H1 (cell line): ENCODE measurements at regions not wholly inside any gene's neighbourhood (a gene's known extent, or its start where the extent isn't known, plus 50 kb on each side); places are given as distances from the start of the nearest gene placed in this dataset.

ENCODE experiments used
- CTCF ChIA-PET: fragments of 300-600 bp; sonication (Branson Sonifier 250); formaldehyde crosslinking; loops from one replicate; lab custom pipeline; 2021; ENCODE audit not compliant: partially characterized antibody; lab: Charles Lee
- POLR2A ChIA-PET: fragments of 300-600 bp; sonication (Branson Sonifier 250); formaldehyde crosslinking; loops from one replicate; lab custom pipeline; 2021; ENCODE audit warnings: inconsistent platforms; ENCODE audit not compliant: partially characterized antibody; lab: Charles Lee
- DNase-seq, 2 experiments: peaks; one replicate each; pipeline versions ENCODE4 v3.0.0 to v3.0.0-alpha.2; 2010 to 2022; ENCODE audit warnings: low spot score in 2 of 2, low read depth in 1 of 2, mixed read lengths in 1 of 2
- FAIRE-seq: peaks from 2 replicates; lab custom pipeline; 2011; peaks lifted over from hg19 to GRCh38; lab: Jason Lieb, UNC
- H2AFZ ChIP-seq: 2 replicates; pipeline ENCODE4 v1.8.1; 2012; ENCODE audit warnings: low read length, inconsistent platforms
- H2AK5ac ChIP-seq: 2 replicates; pipeline ENCODE4 v1.6.1; 2013; ENCODE audit warnings: low read depth, low read length
- H2BK120ac ChIP-seq: replicated peaks from 2 replicates; pipeline ENCODE3; 2013; ENCODE audit warnings: low read depth, low read length, inconsistent platforms
- H2BK12ac ChIP-seq: 2 replicates; pipeline ENCODE4 v1.6.1; 2013; ENCODE audit warnings: low read depth, low read length
- H2BK15ac ChIP-seq: 2 replicates; pipeline ENCODE4 v1.6.1; 2013; ENCODE audit warnings: low read length
- H2BK20ac ChIP-seq: 2 replicates; pipeline ENCODE4 v1.6.1; 2013; ENCODE audit warnings: low read length
- H2BK5ac ChIP-seq: 2 replicates; pipeline ENCODE4 v1.6.1; 2013; ENCODE audit warnings: low read depth, low read length
- H3K14ac ChIP-seq: 2 replicates; pipeline ENCODE4 v1.6.1; 2013; ENCODE audit warnings: inconsistent platforms; ENCODE audit not compliant: insufficient read length
- H3K18ac ChIP-seq: 2 replicates; pipeline ENCODE4 v1.6.1; 2013; ENCODE audit warnings: low read length; ENCODE audit errors: extremely low read depth
- H3K23ac ChIP-seq: 2 replicates; pipeline ENCODE4 v1.6.1; 2013; ENCODE audit warnings: inconsistent platforms; ENCODE audit not compliant: insufficient read length
- H3K23me2 ChIP-seq: 2 replicates; pipeline ENCODE4 v1.6.1; 2013; ENCODE audit warnings: low read depth, low read length
- H3K27ac ChIP-seq: 2 replicates; pipeline ENCODE4 v1.6.1; 2011; ENCODE audit warnings: low read depth, low read length, inconsistent platforms
- H3K27me3 ChIP-seq, 4 experiments: replicated peaks in 1 of 4; 1 replicate in 1 of 4; 2 replicates in 3 of 4; pipeline versions ENCODE4 v1.6.1 to v1.8.1; 2011 to 2013; ENCODE audit warnings: low read length in 3 of 4, mild to moderate bottlenecking in 3 of 4, inconsistent platforms in 2 of 4, mixed read lengths in 2 of 4, moderate library complexity in 1 of 4; ENCODE audit not compliant: control insufficient read depth in 3 of 4, insufficient read depth in 3 of 4; ENCODE audit errors: extremely low read depth in 1 of 4
- H3K36me3 ChIP-seq, 4 experiments: 2 replicates each; pipeline versions ENCODE4 v1.6.1 to v1.8.1; 2011 to 2013; ENCODE audit warnings: mild to moderate bottlenecking in 4 of 4, low read length in 3 of 4, moderate library complexity in 2 of 4, control low read depth in 1 of 4, inconsistent platforms in 1 of 4; ENCODE audit not compliant: insufficient read depth in 4 of 4, control insufficient read depth in 2 of 4
- H3K4ac ChIP-seq: replicated peaks from 2 replicates; pipeline ENCODE3; 2013; ENCODE audit warnings: low read length, low read depth, mixed read lengths, inconsistent platforms; ENCODE audit not compliant: insufficient read length
- H3K4me1 ChIP-seq, 4 experiments: replicated peaks in 1 of 4; 1 replicate in 1 of 4; 2 replicates in 3 of 4; pipeline versions ENCODE4 v1.6.1 to v1.8.1; 2011 to 2013; ENCODE audit warnings: low read length in 3 of 4, inconsistent platforms in 2 of 4, mixed read lengths in 1 of 4; ENCODE audit not compliant: insufficient read depth in 4 of 4, control insufficient read depth in 3 of 4
- H3K4me2 ChIP-seq, 2 experiments: 2 replicates each; pipeline versions ENCODE4 v1.6.1 to v1.8.1; 2011 to 2013; ENCODE audit warnings: low read depth in 2 of 2, low read length in 2 of 2, control low read depth in 1 of 2, inconsistent platforms in 1 of 2, mild to moderate bottlenecking in 1 of 2; ENCODE audit not compliant: insufficient read depth in 1 of 2
- H3K4me3 ChIP-seq, 4 experiments: fragments of 200-600, 300-600 bp in 1 of 4; sonication (generic), shearing (Covaris generic), sonication (Bioruptor Twin) in 1 of 4; 2 replicates each; pipeline versions ENCODE4 v1.5.1 to v1.8.1; 2011 to 2016; ENCODE audit warnings: low read length in 4 of 4, low read depth in 3 of 4, control low read depth in 2 of 4, inconsistent platforms in 2 of 4, mild to moderate bottlenecking in 2 of 4, mixed read lengths in 1 of 4, moderate library complexity in 1 of 4; ENCODE audit not compliant: insufficient read depth in 2 of 4; ENCODE audit errors: extremely low read depth in 1 of 4
- H3K56ac ChIP-seq: replicated peaks from 2 replicates; pipeline ENCODE3; 2013; ENCODE audit warnings: low read depth, mild to moderate bottlenecking, mixed read lengths, low read length, inconsistent platforms; ENCODE audit not compliant: insufficient read length
- H3K79me1 ChIP-seq: 2 replicates; pipeline ENCODE4 v1.6.1; 2013; ENCODE audit warnings: low read depth, low read length, control low read depth
- H3K79me2 ChIP-seq, 2 experiments: 2 replicates each; pipeline versions ENCODE4 v1.6.1 to v1.8.1; 2012 to 2013; ENCODE audit warnings: low read length in 2 of 2, mild to moderate bottlenecking in 2 of 2, inconsistent platforms in 1 of 2; ENCODE audit not compliant: insufficient read depth in 2 of 2, control insufficient read depth in 1 of 2
- H3K9ac ChIP-seq, 4 experiments: replicated peaks in 1 of 4; 1 replicate in 1 of 4; 2 replicates in 3 of 4; pipeline versions ENCODE4 v1.6.1 to v1.8.1; 2011 to 2013; ENCODE audit warnings: low read depth in 3 of 4, low read length in 3 of 4, control low read depth in 2 of 4, mild to moderate bottlenecking in 2 of 4, moderate library complexity in 2 of 4, inconsistent platforms in 1 of 4; ENCODE audit errors: extremely low read depth in 1 of 4
- H3K9me3 ChIP-seq, 2 experiments: 2 replicates each; pipeline versions ENCODE4 v1.6.1 to v1.8.1; 2012 to 2013; ENCODE audit warnings: mild to moderate bottlenecking in 2 of 2, moderate library complexity in 2 of 2, control low read depth in 1 of 2, inconsistent platforms in 1 of 2, low read depth in 1 of 2, low read length in 1 of 2, mixed read lengths in 1 of 2; ENCODE audit not compliant: insufficient read depth in 2 of 2
- H4K20me1 ChIP-seq, 2 experiments: replicated peaks in 1 of 2; 2 replicates each; pipeline versions ENCODE3 to v1.8.1; 2011 to 2013; ENCODE audit warnings: inconsistent platforms in 2 of 2, low read length in 2 of 2, mild to moderate bottlenecking in 1 of 2; ENCODE audit not compliant: insufficient read depth in 2 of 2, control insufficient read depth in 1 of 2
- H4K5ac ChIP-seq: 2 replicates; pipeline ENCODE4 v1.6.1; 2013; ENCODE audit warnings: low read length, low read depth, mixed read lengths, inconsistent platforms; ENCODE audit not compliant: insufficient read length
- H4K8ac ChIP-seq: 2 replicates; pipeline ENCODE4 v1.8.0; 2013; ENCODE audit warnings: mild to moderate bottlenecking, moderate library complexity, low read length, inconsistent platforms; ENCODE audit not compliant: insufficient read depth; ENCODE audit errors: extremely low read depth
- H4K91ac ChIP-seq: replicated peaks from 2 replicates; pipeline ENCODE3; 2013; ENCODE audit warnings: low read length, mixed read lengths, inconsistent platforms; ENCODE audit not compliant: insufficient read length
- CEBPB ChIP-seq: IDR thresholded peaks from 2 replicates; pipeline ENCODE4 v1.6.1; 2012; ENCODE audit warnings: low read depth, low read length
- JUN ChIP-seq: IDR thresholded peaks from 2 replicates; pipeline ENCODE4 v1.6.1; 2011; ENCODE audit warnings: low read depth, mild to moderate bottlenecking, improper control_type of control experiment, low read length
- KDM5A ChIP-seq: fragments of 200-600 bp; IDR thresholded peaks from 2 replicates; pipeline ENCODE4 v1.7.1; 2012; ENCODE audit warnings: mild to moderate bottlenecking, low read length, inconsistent platforms, mixed read lengths
- RBBP5 ChIP-seq: IDR thresholded peaks from 2 replicates; pipeline ENCODE4 v1.7.1; 2012; ENCODE audit warnings: low read depth, mild to moderate bottlenecking, inconsistent platforms, low read length, moderate library complexity, borderline replicate concordance
- SIX5 ChIP-seq: IDR thresholded peaks from 2 replicates; pipeline ENCODE4 v1.6.1; 2011; ENCODE audit warnings: mild to moderate bottlenecking, low read depth, low read length
- WGBS, 2 experiments: shearing (Covaris generic) in 1 of 2; methylation state at CpG; one replicate each; pipeline versions ENCODE4 v1.1.6 to v1.1.7; 2013 to 2015; ENCODE audit warnings: low lambda C conversion rate in 2 of 2, mixed read lengths in 2 of 2, inconsistent platforms in 1 of 2, low coverage in 1 of 2, missing lambda C conversion rate in 1 of 2; ENCODE audit not compliant: insufficient replicate concordance in 2 of 2, insufficient coverage in 1 of 2, insufficient read length in 1 of 2; ENCODE audit errors: extremely low coverage in 1 of 2, missing lambda C conversion rate in 1 of 2; 5-methylcytosine and 5-hydroxymethylcytosine counted together

- Histone ChIP-seq H4K8ac (no peak overlapping the region), H3K27me3 (no peaks in the 10 kb centered on the region; a peak in 1 of 7 replicates), H3K18ac (no peak overlapping the region), H3K23me2 (no peaks in the 10 kb centered on the region), H3K4me1 (peaks cover 0 to 2% (median 1%) of the 10 kb centered on the region in 4 experiments; a peak in 2 of 7 replicates), H3K9me3 (peaks cover 0 to 5% of the 10 kb centered on the region in 2 experiments; a peak in 1 of 4 replicates), H3K4me2 (no peak overlapping the region), H2AFZ (no peak overlapping the region), H2BK120ac (no peak overlapping the region), H2BK5ac (no peak overlapping the region), H2AK5ac (no peak overlapping the region), H2BK20ac (no peak overlapping the region), H2BK15ac (no peak overlapping the region), H3K36me3 (no peaks in the 10 kb centered on the region), H3K9ac (no peak overlapping the region), H3K79me1 (no peaks in the 10 kb centered on the region), H3K23ac (no peak overlapping the region), H3K14ac (no peak overlapping the region), H3K27ac (no peak overlapping the region), H2BK12ac (no peak overlapping the region), H4K20me1 (peaks cover 0 to 2% of the 10 kb centered on the region in 2 experiments), H3K79me2 (no peaks in the 10 kb centered on the region), H3K4ac (no peak overlapping the region), H4K91ac (no peak overlapping the region), H3K4me3 (no peak overlapping the region), H4K5ac (no peak overlapping the region), H3K56ac (no peak overlapping the region)
- FAIRE-seq (no peak), DNase-seq (no peak)
- POLR2A ChIA-PET = no interaction called here
- CTCF ChIA-PET = interaction anchor here (0.6 kb wide), 1 partner anchor 182 kb away, joined by 3 read pairs; no protein-coding TSS in a partner anchor
- WGBS, 2 experiments = 74% methylated on average over 2 of the region's 2 CpGs; no CpG with 5 or more reads in 1 of the 2 experiments
- TF ChIP-seq JUN (no peak), CEBPB (no peak), RBBP5 (no peak), SIX5 (no peak), KDM5A (no peak)
Observed at GRCh38 chr13:40124633-40125015, 469.2 kb downstream of the COG6 start.
